ENCODE measurements at regions not wholly inside any gene's neighbourhood (a gene's known extent, or its start where the extent isn't known, plus 50 kb on each side); places are given as distances from the start of the nearest gene placed in this dataset.

DNA sequence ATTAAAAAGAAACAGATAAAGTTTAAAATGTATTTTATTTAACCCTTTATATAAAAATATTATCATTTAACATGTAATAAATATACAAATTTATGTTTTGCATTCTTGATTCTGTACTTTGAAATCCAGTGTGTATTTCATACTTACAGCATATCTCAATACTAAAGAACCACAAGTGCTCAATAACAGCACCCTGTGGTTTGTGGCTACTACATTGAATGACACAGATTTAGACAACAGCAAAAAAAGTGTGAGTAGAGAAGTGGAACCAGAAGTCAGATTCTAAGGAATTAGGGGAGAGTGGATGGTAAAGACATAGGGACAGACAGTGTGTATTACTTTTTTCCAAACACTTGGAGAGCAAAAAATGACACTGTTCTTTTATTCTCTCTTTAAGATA, 524.5 kb downstream of the BMP2 start:
- no peak for TF ChIP-seq ZNF510 (tag by site-specific recombination; IDR thresholded peaks at IDR 0.05; ENCODE audit: insufficient replicate concordance)
- TF ChIP-seq, protein P1, sequence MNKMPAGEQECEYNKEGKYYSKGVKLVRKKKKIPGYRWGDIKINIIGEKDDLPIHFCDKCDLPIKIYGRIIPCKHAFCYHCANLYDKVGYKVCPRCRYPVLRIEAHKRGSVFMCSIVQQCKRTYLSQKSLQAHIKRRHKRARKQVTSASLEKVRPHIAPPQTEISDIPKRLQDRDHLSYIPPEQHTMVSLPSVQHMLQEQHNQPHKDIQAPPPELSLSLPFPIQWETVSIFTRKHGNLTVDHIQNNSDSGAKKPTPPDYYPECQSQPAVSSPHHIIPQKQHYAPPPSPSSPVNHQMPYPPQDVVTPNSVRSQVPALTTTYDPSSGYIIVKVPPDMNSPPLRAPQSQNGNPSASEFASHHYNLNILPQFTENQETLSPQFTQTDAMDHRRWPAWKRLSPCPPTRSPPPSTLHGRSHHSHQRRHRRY (tag by site-specific recombination; IDR thresholded peaks at IDR 0.05): no peak
- no peak for TF ChIP-seq ZNF626 (tag by site-specific recombination; IDR thresholded peaks at IDR 0.05)
- TF ChIP-seq SP3 (tag by site-specific recombination; IDR thresholded peaks at IDR 0.05): no peak
- TF ChIP-seq, protein P2, sequence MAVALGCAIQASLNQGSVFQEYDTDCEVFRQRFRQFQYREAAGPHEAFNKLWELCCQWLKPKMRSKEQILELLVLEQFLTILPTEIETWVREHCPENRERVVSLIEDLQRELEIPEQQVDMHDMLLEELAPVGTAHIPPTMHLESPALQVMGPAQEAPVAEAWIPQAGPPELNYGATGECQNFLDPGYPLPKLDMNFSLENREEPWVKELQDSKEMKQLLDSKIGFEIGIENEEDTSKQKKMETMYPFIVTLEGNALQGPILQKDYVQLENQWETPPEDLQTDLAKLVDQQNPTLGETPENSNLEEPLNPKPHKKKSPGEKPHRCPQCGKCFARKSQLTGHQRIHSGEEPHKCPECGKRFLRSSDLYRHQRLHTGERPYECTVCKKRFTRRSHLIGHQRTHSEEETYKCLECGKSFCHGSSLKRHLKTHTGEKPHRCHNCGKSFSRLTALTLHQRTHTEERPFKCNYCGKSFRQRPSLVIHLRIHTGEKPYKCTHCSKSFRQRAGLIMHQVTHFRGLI (tag by site-specific recombination; IDR thresholded peaks at IDR 0.05): no peak
- no peak for TF ChIP-seq ZIC2 (tag by site-specific recombination; IDR thresholded peaks at IDR 0.05)
- TF ChIP-seq ZNF777 (tag by site-specific recombination; IDR thresholded peaks at IDR 0.05; ENCODE audit: borderline replicate concordance): no peak
- TF ChIP-seq ZNF132 (tag by site-specific recombination; IDR thresholded peaks at IDR 0.05; ENCODE audit: borderline replicate concordance): no peak
- TF ChIP-seq, protein P3, sequence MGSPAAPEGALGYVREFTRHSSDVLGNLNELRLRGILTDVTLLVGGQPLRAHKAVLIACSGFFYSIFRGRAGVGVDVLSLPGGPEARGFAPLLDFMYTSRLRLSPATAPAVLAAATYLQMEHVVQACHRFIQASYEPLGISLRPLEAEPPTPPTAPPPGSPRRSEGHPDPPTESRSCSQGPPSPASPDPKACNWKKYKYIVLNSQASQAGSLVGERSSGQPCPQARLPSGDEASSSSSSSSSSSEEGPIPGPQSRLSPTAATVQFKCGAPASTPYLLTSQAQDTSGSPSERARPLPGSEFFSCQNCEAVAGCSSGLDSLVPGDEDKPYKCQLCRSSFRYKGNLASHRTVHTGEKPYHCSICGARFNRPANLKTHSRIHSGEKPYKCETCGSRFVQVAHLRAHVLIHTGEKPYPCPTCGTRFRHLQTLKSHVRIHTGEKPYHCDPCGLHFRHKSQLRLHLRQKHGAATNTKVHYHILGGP (tag by site-specific recombination; IDR thresholded peaks at IDR 0.05): no peak
- TF ChIP-seq, protein P4, sequence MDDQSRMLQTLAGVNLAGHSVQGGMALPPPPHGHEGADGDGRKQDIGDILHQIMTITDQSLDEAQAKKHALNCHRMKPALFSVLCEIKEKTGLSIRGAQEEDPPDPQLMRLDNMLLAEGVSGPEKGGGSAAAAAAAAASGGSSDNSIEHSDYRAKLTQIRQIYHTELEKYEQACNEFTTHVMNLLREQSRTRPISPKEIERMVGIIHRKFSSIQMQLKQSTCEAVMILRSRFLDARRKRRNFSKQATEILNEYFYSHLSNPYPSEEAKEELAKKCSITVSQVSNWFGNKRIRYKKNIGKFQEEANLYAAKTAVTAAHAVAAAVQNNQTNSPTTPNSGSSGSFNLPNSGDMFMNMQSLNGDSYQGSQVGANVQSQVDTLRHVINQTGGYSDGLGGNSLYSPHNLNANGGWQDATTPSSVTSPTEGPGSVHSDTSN (CRISPR knock-in tag; IDR thresholded peaks at IDR 0.05): no peak
- TF ChIP-seq ZNF19 (tag by site-specific recombination; IDR thresholded peaks at IDR 0.05; ENCODE audit: low read depth): no peak
- TF ChIP-seq ZFP3 (tag by site-specific recombination; IDR thresholded peaks at IDR 0.05; ENCODE audit: low read depth): no peak
- no peak for TF ChIP-seq ZNF558 (tag by site-specific recombination; IDR thresholded peaks at IDR 0.05)
- no peak for TF ChIP-seq ZNF792 (tag by site-specific recombination; IDR thresholded peaks at IDR 0.05)
- TF ChIP-seq, protein P5, sequence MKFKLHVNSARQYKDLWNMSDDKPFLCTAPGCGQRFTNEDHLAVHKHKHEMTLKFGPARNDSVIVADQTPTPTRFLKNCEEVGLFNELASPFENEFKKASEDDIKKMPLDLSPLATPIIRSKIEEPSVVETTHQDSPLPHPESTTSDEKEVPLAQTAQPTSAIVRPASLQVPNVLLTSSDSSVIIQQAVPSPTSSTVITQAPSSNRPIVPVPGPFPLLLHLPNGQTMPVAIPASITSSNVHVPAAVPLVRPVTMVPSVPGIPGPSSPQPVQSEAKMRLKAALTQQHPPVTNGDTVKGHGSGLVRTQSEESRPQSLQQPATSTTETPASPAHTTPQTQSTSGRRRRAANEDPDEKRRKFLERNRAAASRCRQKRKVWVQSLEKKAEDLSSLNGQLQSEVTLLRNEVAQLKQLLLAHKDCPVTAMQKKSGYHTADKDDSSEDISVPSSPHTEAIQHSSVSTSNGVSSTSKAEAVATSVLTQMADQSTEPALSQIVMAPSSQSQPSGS (tag by site-specific recombination; IDR thresholded peaks at IDR 0.05; ENCODE audit: low read depth): no peak
- TF ChIP-seq ZSCAN16 (tag by site-specific recombination; IDR thresholded peaks at IDR 0.05): no peak
- no peak for TF ChIP-seq ZNF555 (tag by site-specific recombination; conservative IDR thresholded peaks at IDR 0.05)
- TF ChIP-seq ZEB2 (tag by site-specific recombination; IDR thresholded peaks at IDR 0.05): no peak
- H3K4me3 ChIP-seq (ENCODE audit: low read depth, low read length): no peak overlapping the region
- no peaks in the 10 kb centered on the region for H3K9me3 ChIP-seq (ENCODE audit: control insufficient read depth, insufficient read depth, low read depth, low read length)
- H3K36me3 ChIP-seq (ENCODE audit: control insufficient read depth in 2 of 2, insufficient read depth in 1 of 2, low read length in 2 of 2): no peaks in the 10 kb centered on the region
- CTCF ChIA-PET: no interaction called here
- POLR2A ChIA-PET: no interaction called here
- H3K4me1 ChIP-seq (ENCODE audit: control insufficient read depth, insufficient read depth, low read length): no peaks in the 10 kb centered on the region
- no peak overlapping the region for H3K27ac ChIP-seq (ENCODE audit: extremely low read depth, low read depth, low read length)

DNA sequence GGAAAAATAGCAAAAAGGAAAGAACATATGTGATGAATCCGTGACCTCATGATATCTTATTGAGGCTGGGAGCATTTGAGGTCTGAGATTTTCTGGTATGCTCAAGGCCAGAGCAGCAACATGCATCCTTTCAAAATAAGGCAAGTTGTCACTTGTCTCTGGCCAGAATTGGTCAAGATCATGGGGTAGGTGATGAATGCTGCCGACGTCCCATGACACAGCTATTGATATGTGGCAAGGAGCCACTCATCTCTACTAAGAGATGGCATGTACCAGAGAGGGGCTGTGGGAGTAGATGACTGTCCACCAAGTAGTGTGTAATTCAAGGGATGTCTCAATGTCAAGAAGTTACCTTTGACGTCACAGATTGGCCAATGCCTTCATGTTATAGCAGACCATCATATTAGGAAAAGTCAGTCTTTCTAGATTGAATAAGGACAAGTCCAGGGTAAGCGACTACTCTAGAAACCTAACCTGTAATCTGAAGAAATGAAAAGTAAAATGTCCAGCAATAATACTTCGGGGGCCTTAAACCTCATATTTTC, 527.4 kb downstream of the BMP2 start:
- ChIA-PET CTCF (interaction anchor here (1.2 kb wide), 1 partner anchor 9 kb away, joined by 6 read pairs; no protein-coding TSS in a partner anchor), POLR2A (no interaction called here)
- H3K9me3 ChIP-seq (ENCODE audit: control insufficient read depth, insufficient read depth, low read depth, low read length): no peaks in the 10 kb centered on the region
- no peak overlapping the region for H3K4me3 ChIP-seq (ENCODE audit: low read depth, low read length)
- no peaks in the 10 kb centered on the region for H3K4me1 ChIP-seq (ENCODE audit: control insufficient read depth, insufficient read depth, low read length)
- H3K27ac ChIP-seq (ENCODE audit: extremely low read depth, low read depth, low read length): no peak overlapping the region
- no peaks in the 10 kb centered on the region for H3K36me3 ChIP-seq (ENCODE audit: control insufficient read depth in 2 of 2, insufficient read depth in 1 of 2, low read length in 2 of 2)
- TF ChIP-seq BCL11B (tag by site-specific recombination; IDR thresholded peaks at IDR 0.05; ENCODE audit: low read depth) (no peak), GLI2 (tag by site-specific recombination; IDR thresholded peaks at IDR 0.05; ENCODE audit: borderline replicate concordance, low read depth) (no peak), ZNF169 (tag by site-specific recombination; IDR thresholded peaks at IDR 0.05) (no peak), ZNF366 (tag by site-specific recombination; conservative IDR thresholded peaks at IDR 0.05) (no peak), ZNF184 (tag by site-specific recombination; IDR thresholded peaks at IDR 0.05) (no peak), KLF1 (tag by site-specific recombination; IDR thresholded peaks at IDR 0.05) (no peak)
- TF ChIP-seq, protein P6, sequence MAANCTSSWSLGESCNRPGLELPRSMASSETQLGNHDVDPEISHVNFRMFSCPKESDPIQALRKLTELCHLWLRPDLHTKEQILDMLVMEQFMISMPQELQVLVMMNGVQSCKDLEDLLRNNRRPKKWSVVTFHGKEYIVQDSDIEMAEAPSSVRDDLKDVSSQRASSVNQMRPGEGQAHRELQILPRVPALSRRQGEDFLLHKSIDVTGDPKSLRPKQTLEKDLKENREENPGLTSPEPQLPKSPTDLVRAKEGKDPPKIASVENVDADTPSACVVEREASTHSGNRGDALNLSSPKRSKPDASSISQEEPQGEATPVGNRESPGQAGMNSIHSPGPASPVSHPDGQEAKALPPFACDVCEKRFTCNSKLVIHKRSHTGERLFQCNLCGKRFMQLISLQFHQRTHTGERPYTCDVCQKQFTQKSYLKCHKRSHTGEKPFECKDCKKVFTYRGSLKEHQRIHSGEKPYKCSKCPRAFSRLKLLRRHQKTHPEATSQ (tag by site-specific recombination; IDR thresholded peaks at IDR 0.05): no peak
- TF ChIP-seq, protein P7, sequence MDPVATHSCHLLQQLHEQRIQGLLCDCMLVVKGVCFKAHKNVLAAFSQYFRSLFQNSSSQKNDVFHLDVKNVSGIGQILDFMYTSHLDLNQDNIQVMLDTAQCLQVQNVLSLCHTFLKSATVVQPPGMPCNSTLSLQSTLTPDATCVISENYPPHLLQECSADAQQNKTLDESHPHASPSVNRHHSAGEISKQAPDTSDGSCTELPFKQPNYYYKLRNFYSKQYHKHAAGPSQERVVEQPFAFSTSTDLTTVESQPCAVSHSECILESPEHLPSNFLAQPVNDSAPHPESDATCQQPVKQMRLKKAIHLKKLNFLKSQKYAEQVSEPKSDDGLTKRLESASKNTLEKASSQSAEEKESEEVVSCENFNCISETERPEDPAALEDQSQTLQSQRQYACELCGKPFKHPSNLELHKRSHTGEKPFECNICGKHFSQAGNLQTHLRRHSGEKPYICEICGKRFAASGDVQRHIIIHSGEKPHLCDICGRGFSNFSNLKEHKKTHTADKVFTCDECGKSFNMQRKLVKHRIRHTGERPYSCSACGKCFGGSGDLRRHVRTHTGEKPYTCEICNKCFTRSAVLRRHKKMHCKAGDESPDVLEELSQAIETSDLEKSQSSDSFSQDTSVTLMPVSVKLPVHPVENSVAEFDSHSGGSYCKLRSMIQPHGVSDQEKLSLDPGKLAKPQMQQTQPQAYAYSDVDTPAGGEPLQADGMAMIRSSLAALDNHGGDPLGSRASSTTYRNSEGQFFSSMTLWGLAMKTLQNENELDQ (tag by site-specific recombination; IDR thresholded peaks at IDR 0.05; ENCODE audit: low read depth): no peak
